DOHH2 (cell line): ENCODE measurements at regions not wholly inside any gene's neighbourhood (a gene's known extent, or its start where the extent isn't known, plus 50 kb on each side); places are given as distances from the start of the nearest gene placed in this dataset.

Experiments used
- H3F3A ChIP-seq: fragments of 200-600 bp; sonication (generic), shearing (Covaris generic); 2 replicates; pipeline ENCODE4 v1.6.0; 2016; ENCODE audit warnings: antibody characterized with exemption, mild to moderate bottlenecking; ENCODE audit not compliant: control insufficient read depth, insufficient read depth
- H3K27ac ChIP-seq: fragments of 200-600 bp; sonication (generic); 2 replicates; pipeline ENCODE4 v1.5.1; 2014; ENCODE audit warnings: low read depth, mild to moderate bottlenecking, low read length, moderate library complexity
- H3K27me3 ChIP-seq: fragments of 200-600 bp; sonication (generic); 2 replicates; pipeline ENCODE4 v1.6.1; 2014; ENCODE audit warnings: mild to moderate bottlenecking, low read length, mixed read lengths; ENCODE audit not compliant: control insufficient read depth
- H3K36me3 ChIP-seq: fragments of 200-600 bp; sonication (generic); 2 replicates; pipeline ENCODE4 v1.6.1; 2014; ENCODE audit warnings: mild to moderate bottlenecking, low read length, moderate library complexity, mixed read lengths; ENCODE audit not compliant: control insufficient read depth
- H3K4me1 ChIP-seq: fragments of 200-600 bp; sonication (generic); 2 replicates; pipeline ENCODE4 v1.6.1; 2014; ENCODE audit warnings: mild to moderate bottlenecking, low read length, mixed read lengths; ENCODE audit not compliant: control insufficient read depth
- H3K4me2 ChIP-seq: fragments of 200-600 bp; sonication (generic); 2 replicates; pipeline ENCODE4 v1.6.0; 2014; ENCODE audit warnings: mild to moderate bottlenecking, low read length, moderate library complexity
- H3K4me3 ChIP-seq: fragments of 200-600 bp; sonication (generic); 2 replicates; pipeline ENCODE4 v1.5.1; 2014; ENCODE audit warnings: mild to moderate bottlenecking, low read length, mixed read lengths
- H3K79me2 ChIP-seq: fragments of 200-600 bp; sonication (generic); 2 replicates; pipeline ENCODE4 v1.6.1; 2014; ENCODE audit warnings: mild to moderate bottlenecking, low read length, mixed read lengths; ENCODE audit not compliant: control insufficient read depth
- H3K9me2 ChIP-seq: fragments of 200-600 bp; sonication (generic); replicated peaks from 2 replicates; pipeline ENCODE4 v1.6.1; 2014; ENCODE audit warnings: mild to moderate bottlenecking, low read length, mixed read lengths; ENCODE audit not compliant: control insufficient read depth
- H3K9me3 ChIP-seq: fragments of 200-600 bp; sonication (generic); 2 replicates; pipeline ENCODE4 v1.6.1; 2014; ENCODE audit warnings: antibody characterized with exemption, low read length, mixed read lengths; ENCODE audit not compliant: control insufficient read depth, insufficient read depth
- H4K20me1 ChIP-seq: fragments of 200-600 bp; sonication (generic); 2 replicates; pipeline ENCODE4 v1.6.0; 2014; ENCODE audit warnings: low read depth, mild to moderate bottlenecking, antibody characterized with exemption, low read length, moderate library complexity; ENCODE audit not compliant: control insufficient read depth, insufficient read depth
- CTCF ChIP-seq: fragments of 200-600 bp; sonication (generic); IDR thresholded peaks from one replicate; pipeline ENCODE4 v1.5.1; 2014; ENCODE audit warnings: antibody characterized with exemption, mild to moderate bottlenecking, low read depth, low read length; ENCODE audit not compliant: poor library complexity, severe bottlenecking
- EZH2phosphoT487 ChIP-seq: fragments of 200-600 bp; sonication (generic); IDR thresholded peaks from 2 replicates; pipeline ENCODE4 v1.6.1; 2017; ENCODE audit warnings: borderline replicate concordance, mild to moderate bottlenecking, antibody characterized with exemption, low read length, moderate library complexity, mixed read lengths

GRCh38 chr11:121842192-121842585, 273.8 kb downstream of the BLID start:
- no peaks in the 10 kb centered on the region for H3K9me3 ChIP-seq
- no peaks in the 10 kb centered on the region for H3F3A ChIP-seq
- no peak overlapping the region for H3K4me2 ChIP-seq
- no peak overlapping the region for H3K4me3 ChIP-seq
- no peaks in the 10 kb centered on the region for H3K4me1 ChIP-seq
- H3K9me2 ChIP-seq = no peaks in the 10 kb centered on the region
- H3K36me3 ChIP-seq = no peaks in the 10 kb centered on the region
- H3K27me3 ChIP-seq = no peaks in the 10 kb centered on the region
- TF ChIP-seq EZH2phosphoT487 (no peak), CTCF (no peak)
- H3K79me2 ChIP-seq = no peaks in the 10 kb centered on the region
- H4K20me1 ChIP-seq = no peaks in the 10 kb centered on the region
- no peak overlapping the region for H3K27ac ChIP-seq

GRCh38 chr11:121841487-121842191, 274.4 kb downstream of the BLID start:
- H3F3A ChIP-seq = no peaks in the 10 kb centered on the region
- H3K36me3 ChIP-seq = no peaks in the 10 kb centered on the region
- no peaks in the 10 kb centered on the region for H4K20me1 ChIP-seq
- no peaks in the 10 kb centered on the region for H3K9me3 ChIP-seq
- H3K4me2 ChIP-seq = no peak overlapping the region
- H3K27ac ChIP-seq = no peak overlapping the region
- H3K4me3 ChIP-seq = no peak overlapping the region
- no peak for TF ChIP-seq EZH2phosphoT487
- no peak for TF ChIP-seq CTCF
- H3K4me1 ChIP-seq = no peaks in the 10 kb centered on the region
- H3K9me2 ChIP-seq = no peaks in the 10 kb centered on the region
- no peaks in the 10 kb centered on the region for H3K79me2 ChIP-seq
- H3K27me3 ChIP-seq = no peaks in the 10 kb centered on the region

- TF ChIP-seq CTCF = no peak
- no peak for TF ChIP-seq EZH2phosphoT487
- H3K4me2 ChIP-seq = no peak overlapping the region
- no peaks in the 10 kb centered on the region for H3K27me3 ChIP-seq
- no peak overlapping the region for H3K27ac ChIP-seq
- H3K9me2 ChIP-seq = no peaks in the 10 kb centered on the region
- H3K4me3 ChIP-seq = no peak overlapping the region
- no peaks in the 10 kb centered on the region for H3K9me3 ChIP-seq
- H4K20me1 ChIP-seq = no peaks in the 10 kb centered on the region
- no peaks in the 10 kb centered on the region for H3K4me1 ChIP-seq
- no peaks in the 10 kb centered on the region for H3K36me3 ChIP-seq
- no peaks in the 10 kb centered on the region for H3F3A ChIP-seq
- H3K79me2 ChIP-seq = no peaks in the 10 kb centered on the region
Measured at GRCh38 chr11:121839781-121840180, 276.2 kb downstream of the BLID start.

GRCh38 chr11:121838571-121838970, 277.4 kb downstream of the BLID start:
- Histone ChIP-seq H3K27me3 (no peaks in the 10 kb centered on the region), H4K20me1 (no peaks in the 10 kb centered on the region), H3K4me2 (no peak overlapping the region), H3K36me3 (no peaks in the 10 kb centered on the region), H3K4me1 (no peaks in the 10 kb centered on the region), H3K4me3 (no peak overlapping the region), H3K79me2 (no peaks in the 10 kb centered on the region), H3K9me2 (no peaks in the 10 kb centered on the region), H3K27ac (no peak overlapping the region), H3K9me3 (no peaks in the 10 kb centered on the region), H3F3A (no peaks in the 10 kb centered on the region)
- TF ChIP-seq CTCF = no peak
- no peak for TF ChIP-seq EZH2phosphoT487
